Pancreas (tissue), 10 donors: ENCODE measurements at regions not wholly inside any gene's neighbourhood (a gene's known extent, or its start where the extent isn't known, plus 50 kb on each side); places are given as distances from the start of the nearest gene placed in this dataset.

Experiments
- ATAC-seq, 4 donors: fragments of 200-7000 bp; cut with Tn5 transposase; one replicate each; pipeline versions ENCODE4 v1.8.0 to v1.9.1; 2020; ENCODE audit warnings: mild to moderate bottlenecking in 4 of 4, moderate library complexity in 4 of 4
- DNase-seq, 6 donors: peaks; one replicate each; pipeline ENCODE4 v3.0.0-alpha.2; 2020
- FAIRE-seq: peaks from 2 replicates; lab custom pipeline; 2012; peaks lifted over from hg19 to GRCh38; lab: Jason Lieb, UNC
- H3K27ac ChIP-seq, 4 donors: fragments of 200-600 bp; sonication (generic); 1 replicate in 3 of 4; 2 replicates in 1 of 4; pipeline versions ENCODE4 v1.5.0 to v1.8.0; 2020
- H3K27me3 ChIP-seq, 4 donors: fragments of 200-600 bp; one replicate each; pipeline ENCODE4 v1.8.0; 2021
- H3K36me3 ChIP-seq, 3 donors: fragments of 200-600 bp; sonication (generic) in 1 of 3; one replicate each; pipeline versions ENCODE4 v1.5.0 to v1.8.0; 2020 to 2021
- H3K4me1 ChIP-seq, 3 donors: fragments of 200-600 bp; one replicate each; pipeline ENCODE4 v1.8.0; 2021
- H3K4me3 ChIP-seq, 4 donors: fragments of 200-600 bp; sonication (generic) in 2 of 4; one replicate each; pipeline versions ENCODE4 v1.5.0 to v1.8.0; 2020 to 2021
- H3K9me3 ChIP-seq, 4 donors: fragments of 200-600 bp; one replicate each; pipeline ENCODE4 v1.8.0; 2021
- CTCF ChIP-seq, 4 donors: fragments of 200-600 bp; sonication (generic) in 3 of 4; IDR thresholded peaks; one replicate each; pipeline versions ENCODE4 v1.5.0 to v1.8.0; 2021; ENCODE audit warnings: antibody characterized with exemption in 4 of 4
- WGBS, 2 donors: extraction: QIAGEN DNeasy Blood & Tissue Kit; methylation state at CpG; one replicate each; pipeline ENCODE4 v1.1.7; 2013; 5-methylcytosine and 5-hydroxymethylcytosine counted together
- intact Hi-C, 3 donors: fragments of 100-400 bp; cut with DNase I; formaldehyde crosslinking; loops; one replicate each; pipeline versions ENCODE4 v1.11.1 to v1.14.2; 2022
- donor health status: healthy with polysubstance abuse.
- donor health status: DM: no; HTN: no; CAD: no; lungs with moderate emphysema.
- donor health status: DM: no; HTN: no; CAD: no.
- donor health status: control.
- donor health status: control.
- donor health status: Bipolar disorder and iron deficiency.
- donor health status: DM: yes; HTN: yes; CAD: no.
- donor health status: DM: no; HTN: no; CAD: no.
- donor health status: DM: no; HTN: no; CAD: no.
- donor health status: DM: yes; HTN: yes; CAD: no.

DNA sequence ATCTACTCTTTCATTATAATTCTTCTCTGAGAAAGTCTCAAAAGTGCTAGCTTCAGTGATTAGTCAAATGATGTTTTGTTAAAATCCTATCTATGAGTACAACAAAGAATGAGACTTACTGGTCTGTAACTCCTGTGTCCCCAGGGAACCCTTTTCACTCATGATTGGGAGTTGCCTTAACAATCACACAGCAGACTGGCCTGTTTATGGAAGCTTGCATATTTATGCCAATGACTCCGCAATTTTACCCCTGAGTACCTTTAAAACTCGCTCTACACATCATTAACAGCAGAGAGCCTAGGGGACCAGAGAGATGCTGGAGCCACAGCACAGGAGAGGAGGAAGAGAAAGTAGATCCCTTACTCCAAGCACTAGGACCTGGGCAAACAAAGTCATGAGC, 628.1 kb downstream of the IGSF11 start:
- FAIRE-seq, result no peak
- Histone ChIP-seq H3K36me3 (no peaks in the 10 kb centered on the region), H3K4me3 (no peak overlapping the region), H3K27ac (no peak overlapping the region), H3K4me1 (no peaks in the 10 kb centered on the region), H3K9me3 (no peaks in the 10 kb centered on the region), H3K27me3 (no peaks in the 10 kb centered on the region)
- TF ChIP-seq CTCF (IDR thresholded peaks at IDR 0.05), result no peak
- no peak for DNase-seq
- ATAC-seq, result no peak
- WGBS, 2 donors, result 69 to 71% methylated on average over 2 of the region's 2 CpGs
- intact Hi-C loops, result no loop called here

DNA sequence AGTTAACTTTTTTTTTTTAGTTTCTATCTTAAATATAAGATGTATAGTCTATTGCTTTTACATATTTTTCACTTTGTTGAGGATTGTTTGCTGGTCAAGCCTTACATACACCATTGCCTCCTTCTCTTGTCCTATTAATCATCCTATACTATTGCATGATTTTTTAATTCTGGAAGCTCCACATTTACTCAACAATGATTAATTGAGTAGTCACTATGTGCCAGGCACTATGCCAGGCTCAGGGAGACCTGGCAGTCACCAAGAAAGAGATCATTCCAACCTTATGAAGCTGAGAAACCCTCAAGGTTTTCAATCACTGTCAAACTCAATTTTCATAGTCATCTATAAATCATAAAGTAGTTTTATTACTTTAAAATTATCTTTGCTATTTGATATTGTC, 626.2 kb downstream of the IGSF11 start:
- no peak for ATAC-seq
- Histone ChIP-seq H3K27me3 (no peaks in the 10 kb centered on the region), H3K9me3 (no peaks in the 10 kb centered on the region), H3K36me3 (no peaks in the 10 kb centered on the region), H3K27ac (no peak overlapping the region), H3K4me3 (no peak overlapping the region), H3K4me1 (no peaks in the 10 kb centered on the region)
- FAIRE-seq, result no peak
- no peak for DNase-seq
- intact Hi-C loops, result no loop called here
- no peak for TF ChIP-seq CTCF (IDR thresholded peaks at IDR 0.05)

DNA sequence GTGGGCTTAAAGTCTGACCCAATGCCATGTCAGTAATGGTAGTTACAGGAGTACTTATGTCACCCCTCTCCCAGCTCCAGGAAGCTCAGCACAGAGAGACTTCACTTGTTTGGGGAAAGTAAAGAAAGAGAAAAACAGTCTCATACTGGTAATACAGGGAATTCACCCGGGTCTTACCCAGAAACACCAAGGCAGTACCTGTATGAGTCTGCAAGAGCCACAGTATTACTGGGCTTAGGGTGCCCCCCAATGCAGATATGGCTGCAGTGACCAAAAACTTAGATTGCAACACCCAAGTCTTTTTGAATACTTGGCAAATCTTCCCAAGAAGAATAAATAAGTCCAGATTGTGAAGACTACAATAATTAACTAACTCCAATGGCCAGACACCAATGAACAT, 622.1 kb downstream of the IGSF11 start:
- 65 to 73% methylated on average over 1 of the region's 1 CpG for WGBS, 2 donors
- Histone ChIP-seq H3K4me3 (no peak overlapping the region), H3K27me3 (no peaks in the 10 kb centered on the region), H3K36me3 (no peaks in the 10 kb centered on the region), H3K4me1 (no peaks in the 10 kb centered on the region), H3K27ac (no peak overlapping the region), H3K9me3 (no peaks in the 10 kb centered on the region)
- ATAC-seq, result no peak
- DNase-seq, result no peak
- no peak for TF ChIP-seq CTCF (IDR thresholded peaks at IDR 0.05)
- no peak for FAIRE-seq
- intact Hi-C loops, result no loop called here

DNA sequence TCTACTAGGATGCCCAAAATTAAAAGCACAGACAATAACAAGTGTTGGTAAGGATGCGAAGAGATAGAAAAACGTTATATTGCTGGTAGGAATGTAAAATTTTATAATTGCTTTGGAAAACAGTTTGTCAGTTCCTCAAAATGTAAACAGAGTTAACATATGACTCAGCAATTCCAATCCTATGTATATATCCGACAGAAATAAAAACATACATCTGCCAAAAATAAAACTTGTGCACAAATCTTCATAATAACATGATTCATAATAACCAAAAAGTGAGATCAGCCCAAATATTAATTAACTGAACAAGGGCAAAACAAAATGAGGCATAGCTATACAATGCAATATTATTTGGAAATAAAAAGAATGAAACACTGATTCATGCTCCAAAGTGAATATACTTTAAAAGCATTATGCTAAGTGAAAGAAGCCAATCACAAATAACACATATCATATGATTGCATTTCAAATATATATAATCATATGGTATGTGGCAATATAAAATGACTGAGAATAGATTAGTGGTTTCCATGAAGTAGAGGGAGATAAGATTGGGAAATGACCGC, 609.3 kb downstream of the IGSF11 start:
- Histone ChIP-seq H3K27me3 (no peaks in the 10 kb centered on the region), H3K4me1 (no peaks in the 10 kb centered on the region), H3K36me3 (no peaks in the 10 kb centered on the region), H3K9me3 (no peaks in the 10 kb centered on the region), H3K4me3 (no peak overlapping the region), H3K27ac (no peak overlapping the region)
- ATAC-seq (no peak), DNase-seq (no peak), FAIRE-seq (no peak)
- WGBS, 2 donors, result 42 to 59% methylated on average over 4 of the region's 4 CpGs
- TF ChIP-seq CTCF (IDR thresholded peaks at IDR 0.05), result no peak
- intact Hi-C loops, result no loop called here

- ATAC-seq, result no peak
- 51 to 56% methylated on average over 2 of the region's 2 CpGs for WGBS, 2 donors
- no peak for TF ChIP-seq CTCF (IDR thresholded peaks at IDR 0.05)
- DNase-seq, result no peak
- Histone ChIP-seq H3K4me3 (no peak overlapping the region), H3K36me3 (no peaks in the 10 kb centered on the region), H3K9me3 (no peaks in the 10 kb centered on the region), H3K4me1 (no peaks in the 10 kb centered on the region), H3K27ac (no peak overlapping the region), H3K27me3 (no peaks in the 10 kb centered on the region)
- intact Hi-C loops, result no loop called here
- no peak for FAIRE-seq
Observed at GRCh38 chr3:118433825-118434224, 600.8 kb downstream of the IGSF11 start.
